Parathyroid adenoma (tissue), 2 donors: ENCODE measurements at regions not wholly inside any gene's neighbourhood (a gene's known extent, or its start where the extent isn't known, plus 50 kb on each side); places are given as distances from the start of the nearest gene placed in this dataset.

Source experiments
- H2AFZ ChIP-seq: fragments of 300-600 bp; sonication (generic); one replicate; pipeline ENCODE4 v1.7.0; 2017; ENCODE audit warnings: antibody characterized with exemption, mild to moderate bottlenecking
- H3K27ac ChIP-seq: fragments of 300-600 bp; sonication (generic); one replicate; pipeline ENCODE4 v1.7.0; 2017
- H3K27me3 ChIP-seq: fragments of 300-600 bp; sonication (generic); one replicate; pipeline ENCODE4 v1.7.0; 2017; ENCODE audit warnings: low read length; ENCODE audit not compliant: control insufficient read depth, insufficient read depth
- H3K36me3 ChIP-seq: fragments of 300-600 bp; sonication (generic); one replicate; pipeline ENCODE4 v1.7.0; 2017; ENCODE audit warnings: low read length; ENCODE audit not compliant: control insufficient read depth, insufficient read depth
- H3K4me1 ChIP-seq: fragments of 300-600 bp; sonication (generic); one replicate; pipeline ENCODE4 v1.7.0; 2017; ENCODE audit warnings: control low read depth
- H3K4me2 ChIP-seq: fragments of 300-600 bp; sonication (generic); one replicate; pipeline ENCODE4 v1.7.0; 2017; ENCODE audit warnings: low read length
- H3K4me3 ChIP-seq: fragments of 300-600 bp; sonication (generic); one replicate; pipeline ENCODE4 v1.7.0; 2017; ENCODE audit warnings: low read depth, low read length
- H3K79me2 ChIP-seq: fragments of 300-600 bp; sonication (generic); one replicate; pipeline ENCODE4 v1.7.0; 2017; ENCODE audit warnings: control low read depth
- H3K9ac ChIP-seq: fragments of 300-600 bp; sonication (generic); one replicate; pipeline ENCODE4 v1.7.0; 2017; ENCODE audit warnings: mild to moderate bottlenecking
- H3K9me3 ChIP-seq: fragments of 300-600 bp; sonication (generic); one replicate; pipeline ENCODE4 v1.7.0; 2017; ENCODE audit warnings: low read length; ENCODE audit not compliant: control insufficient read depth
- CTCF ChIP-seq: fragments of 300-600 bp; sonication (generic); IDR thresholded peaks from one replicate; pipeline ENCODE4 v1.7.0; 2017; ENCODE audit warnings: antibody characterized with exemption, mild to moderate bottlenecking
- donor health status: primary hyperparathyroidism.

- Histone ChIP-seq H3K4me1 (peaks cover 9% of the 10 kb centered on the region), H2AFZ (no peak overlapping the region), H3K9me3 (no peaks in the 10 kb centered on the region), H3K27me3 (no peaks in the 10 kb centered on the region), H3K4me2 (no peak overlapping the region), H3K36me3 (no peaks in the 10 kb centered on the region), H3K79me2 (peaks cover 13% of the 10 kb centered on the region), H3K4me3 (no peak overlapping the region), H3K9ac (no peak overlapping the region), H3K27ac (no peak overlapping the region)
- TF ChIP-seq CTCF, result no peak
Observed at GRCh38 chr1:217036757-217037156, 313.5 kb upstream of the ESRRG start.

- Histone ChIP-seq H3K9ac (no peak overlapping the region), H3K4me2 (no peak overlapping the region), H3K27me3 (no peaks in the 10 kb centered on the region), H3K36me3 (no peaks in the 10 kb centered on the region), H2AFZ (no peak overlapping the region), H3K79me2 (peaks cover 15% of the 10 kb centered on the region), H3K9me3 (no peaks in the 10 kb centered on the region), H3K4me3 (no peak overlapping the region), H3K27ac (no peak overlapping the region), H3K4me1 (peaks cover 9% of the 10 kb centered on the region)
- TF ChIP-seq CTCF, result no peak
Observed at GRCh38 chr1:217032715-217033367, 309.6 kb upstream of the ESRRG start.

GRCh38 chr1:217029281-217030157, 306.3 kb upstream of the ESRRG start:
- H3K4me1 ChIP-seq, result peaks cover 7% of the 10 kb centered on the region
- no peaks in the 10 kb centered on the region for H3K27me3 ChIP-seq
- no peak overlapping the region for H2AFZ ChIP-seq
- no peak for TF ChIP-seq CTCF
- no peaks in the 10 kb centered on the region for H3K9me3 ChIP-seq
- H3K9ac ChIP-seq, result no peak overlapping the region
- H3K27ac ChIP-seq, result no peak overlapping the region
- no peak overlapping the region for H3K4me2 ChIP-seq
- no peaks in the 10 kb centered on the region for H3K36me3 ChIP-seq
- H3K4me3 ChIP-seq, result no peak overlapping the region
- peaks cover 18% of the 10 kb centered on the region for H3K79me2 ChIP-seq

- Histone ChIP-seq H3K36me3 (no peaks in the 10 kb centered on the region), H3K27me3 (no peaks in the 10 kb centered on the region), H3K79me2 (peaks cover 16% of the 10 kb centered on the region), H3K27ac (no peak overlapping the region), H3K4me1 (no peaks in the 10 kb centered on the region), H3K9me3 (no peaks in the 10 kb centered on the region), H3K4me3 (no peak overlapping the region), H3K4me2 (no peak overlapping the region), H3K9ac (no peak overlapping the region), H2AFZ (no peak overlapping the region)
- TF ChIP-seq CTCF, result no peak
Observed at GRCh38 chr1:217027403-217028080, 304.3 kb upstream of the ESRRG start.
